HG02610 (cell line): ENCODE measurements at regions not wholly inside any gene's neighbourhood (a gene's known extent, or its start where the extent isn't known, plus 50 kb on each side); places are given as distances from the start of the nearest gene placed in this dataset.

ENCODE experiments used
- ATAC-seq: cut with Tn5 transposase; IDR thresholded peaks from one replicate; pipeline ENCODE4 v1.9.1; 2021; ENCODE audit warnings: mild to moderate bottlenecking, moderate library complexity; ENCODE audit not compliant: unreplicated experiment

- ATAC-seq: no peak
Observed at GRCh38 chr12:24185782-24186181, 236.3 kb upstream of the SOX5 start.

GRCh38 chr12:24177889-24178288 lies 228.4 kb upstream of the SOX5 start:
- peak; percentile 89 for ATAC-seq

GRCh38 chr12:24175929-24176328 lies 226.5 kb upstream of the SOX5 start:
- no peak for ATAC-seq

- ATAC-seq: no peak
Observed at GRCh38 chr12:24175284-24175683, 225.8 kb upstream of the SOX5 start.

GRCh38 chr12:24173067-24173466 lies 223.6 kb upstream of the SOX5 start:
- no peak for ATAC-seq

- ATAC-seq: no peak
Observed at GRCh38 chr12:24172773-24173066, 223.2 kb upstream of the SOX5 start.

- peak; percentile 84 for ATAC-seq
Observed at GRCh38 chr12:24172031-24172772, 222.7 kb upstream of the SOX5 start.

- no peak for ATAC-seq
Observed at GRCh38 chr12:24155042-24155441, 205.6 kb upstream of the SOX5 start.

GRCh38 chr12:24153079-24153478 lies 203.6 kb upstream of the SOX5 start:
- ATAC-seq: no peak

- no peak for ATAC-seq
Observed at GRCh38 chr12:24152270-24152669, 202.8 kb upstream of the SOX5 start.

GRCh38 chr12:24143928-24144327 lies 194.5 kb upstream of the SOX5 start:
- no peak for ATAC-seq

- no peak for ATAC-seq
Observed at GRCh38 chr12:24139035-24139434, 189.6 kb upstream of the SOX5 start.

GRCh38 chr12:24138041-24138440 lies 188.6 kb upstream of the SOX5 start:
- no peak for ATAC-seq

- ATAC-seq: no peak
Observed at GRCh38 chr12:24135158-24135850, 185.8 kb upstream of the SOX5 start.

GRCh38 chr12:24134092-24134491 lies 184.6 kb upstream of the SOX5 start:
- ATAC-seq: no peak

GRCh38 chr12:24133384-24133783 lies 183.9 kb upstream of the SOX5 start:
- no peak for ATAC-seq

- ATAC-seq: peak; percentile 46
Observed at GRCh38 chr12:24127919-24128721, 178.7 kb upstream of the SOX5 start.

GRCh38 chr12:24125280-24125679 lies 175.8 kb upstream of the SOX5 start:
- no peak for ATAC-seq

GRCh38 chr12:24121911-24122310 lies 172.4 kb upstream of the SOX5 start:
- no peak for ATAC-seq

GRCh38 chr12:24118668-24119067 lies 169.2 kb upstream of the SOX5 start:
- ATAC-seq: no peak

- no peak for ATAC-seq
Observed at GRCh38 chr12:24116548-24116947, 167.1 kb upstream of the SOX5 start.

- ATAC-seq: no peak
Observed at GRCh38 chr12:24113701-24114100, 164.2 kb upstream of the SOX5 start.
